Psoas muscle (tissue), 7 donors: ENCODE measurements at regions not wholly inside any gene's neighbourhood (a gene's known extent, or its start where the extent isn't known, plus 50 kb on each side); places are given as distances from the start of the nearest gene placed in this dataset.

Source experiments
- ATAC-seq, 4 donors: fragments of 200-7000 bp; cut with Tn5 transposase; one replicate each; pipeline ENCODE4 v1.9.1; 2020; ENCODE audit warnings: moderate library complexity in 3 of 4, mild to moderate bottlenecking in 2 of 4
- DNase-seq, 2 donors: peaks; one replicate each; pipeline ENCODE4 v3.0.0-alpha.2; 2020
- H3K27ac ChIP-seq: fragments of 200-600 bp; one replicate; pipeline ENCODE4 v1.8.0; 2022
- H3K27me3 ChIP-seq, 3 donors: fragments of 200-600 bp in 1 of 3; one replicate each; pipeline versions ENCODE4 v1.6.1 to v1.8.0; 2013 to 2022; ENCODE audit warnings: low read length in 2 of 3, mild to moderate bottlenecking in 2 of 3, moderate library complexity in 1 of 3; ENCODE audit not compliant: insufficient read depth in 3 of 3
- H3K36me3 ChIP-seq, 2 donors: fragments of 200-600 bp in 1 of 2; one replicate each; pipeline versions ENCODE4 v1.6.1 to v1.8.0; 2013 to 2022; ENCODE audit warnings: low read depth in 1 of 2, mild to moderate bottlenecking in 1 of 2, moderate library complexity in 1 of 2; ENCODE audit not compliant: insufficient read depth in 1 of 2
- H3K4me1 ChIP-seq: fragments of 200-600 bp; one replicate; pipeline ENCODE4 v1.8.0; 2022
- H3K4me3 ChIP-seq: fragments of 200-600 bp; one replicate; pipeline ENCODE4 v1.8.0; 2022; ENCODE audit warnings: mild to moderate bottlenecking
- H3K9me3 ChIP-seq: fragments of 200-600 bp; one replicate; pipeline ENCODE4 v1.8.0; 2022
- WGBS, 3 donors: extraction: QIAGEN DNeasy Blood & Tissue Kit; methylation state at CpG; one replicate each; pipeline versions ENCODE4 v1.1.6 to v1.1.7; 2013; 5-methylcytosine and 5-hydroxymethylcytosine counted together
- intact Hi-C, 2 donors: fragments of 100-400 bp; cut with DNase I; formaldehyde crosslinking; loops; one replicate each; pipeline versions ENCODE4 v1.11.0 to v1.14.2; 2022
- TF ChIP-seq, protein P1 (sequence below): fragments of 200-600 bp; IDR thresholded peaks from one replicate; pipeline ENCODE4 v1.8.0; 2022; ENCODE audit warnings: antibody characterized with exemption
- donor health status: healthy with polysubstance abuse.
- donor health status: DM: no; HTN: no; CAD: no; lungs with moderate emphysema.
- donor health status: Bipolar disorder and iron deficiency.
- donor health status: healthy.
- donor health status: DM: yes; HTN: yes; CAD: no.
- donor health status: DM: no; HTN: no; CAD: no.
- donor health status: DM: yes; HTN: yes; CAD: no.

DNA sequence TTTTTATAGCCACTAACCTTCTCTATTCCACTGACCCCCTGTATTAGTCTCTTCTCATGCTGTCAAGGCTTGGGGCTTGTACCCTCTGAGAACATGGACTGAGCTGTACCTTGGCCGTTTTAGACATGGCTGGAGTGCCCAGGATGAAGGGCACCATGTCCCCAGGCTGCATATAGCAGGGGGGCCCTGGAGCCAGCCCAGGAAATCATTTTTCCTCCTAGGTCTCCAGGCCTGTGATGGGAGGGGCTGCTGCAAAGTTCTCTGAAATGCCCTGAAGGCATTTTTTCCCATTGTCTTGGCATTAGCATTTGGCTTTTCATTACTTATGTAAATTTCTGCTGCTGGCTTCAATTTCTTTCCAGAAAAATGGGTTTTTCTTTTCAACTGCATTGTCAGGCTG, 119.5 kb downstream of the NTMT2 start:
- no peaks in the 10 kb centered on the region for H3K9me3 ChIP-seq
- intact Hi-C loops = no loop called here
- DNase-seq = no peak
- TF ChIP-seq, protein P1, sequence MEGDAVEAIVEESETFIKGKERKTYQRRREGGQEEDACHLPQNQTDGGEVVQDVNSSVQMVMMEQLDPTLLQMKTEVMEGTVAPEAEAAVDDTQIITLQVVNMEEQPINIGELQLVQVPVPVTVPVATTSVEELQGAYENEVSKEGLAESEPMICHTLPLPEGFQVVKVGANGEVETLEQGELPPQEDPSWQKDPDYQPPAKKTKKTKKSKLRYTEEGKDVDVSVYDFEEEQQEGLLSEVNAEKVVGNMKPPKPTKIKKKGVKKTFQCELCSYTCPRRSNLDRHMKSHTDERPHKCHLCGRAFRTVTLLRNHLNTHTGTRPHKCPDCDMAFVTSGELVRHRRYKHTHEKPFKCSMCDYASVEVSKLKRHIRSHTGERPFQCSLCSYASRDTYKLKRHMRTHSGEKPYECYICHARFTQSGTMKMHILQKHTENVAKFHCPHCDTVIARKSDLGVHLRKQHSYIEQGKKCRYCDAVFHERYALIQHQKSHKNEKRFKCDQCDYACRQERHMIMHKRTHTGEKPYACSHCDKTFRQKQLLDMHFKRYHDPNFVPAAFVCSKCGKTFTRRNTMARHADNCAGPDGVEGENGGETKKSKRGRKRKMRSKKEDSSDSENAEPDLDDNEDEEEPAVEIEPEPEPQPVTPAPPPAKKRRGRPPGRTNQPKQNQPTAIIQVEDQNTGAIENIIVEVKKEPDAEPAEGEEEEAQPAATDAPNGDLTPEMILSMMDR = no peak
- no peaks in the 10 kb centered on the region for H3K4me1 ChIP-seq
- no peaks in the 10 kb centered on the region for H3K36me3 ChIP-seq
- no peak overlapping the region for H3K27ac ChIP-seq
- no peaks in the 10 kb centered on the region for H3K27me3 ChIP-seq
- ATAC-seq = no peak
- H3K4me3 ChIP-seq = no peak overlapping the region
- WGBS, 3 donors = 58 to 64% (median 58%) methylated on average over 1 of the region's 1 CpG

DNA sequence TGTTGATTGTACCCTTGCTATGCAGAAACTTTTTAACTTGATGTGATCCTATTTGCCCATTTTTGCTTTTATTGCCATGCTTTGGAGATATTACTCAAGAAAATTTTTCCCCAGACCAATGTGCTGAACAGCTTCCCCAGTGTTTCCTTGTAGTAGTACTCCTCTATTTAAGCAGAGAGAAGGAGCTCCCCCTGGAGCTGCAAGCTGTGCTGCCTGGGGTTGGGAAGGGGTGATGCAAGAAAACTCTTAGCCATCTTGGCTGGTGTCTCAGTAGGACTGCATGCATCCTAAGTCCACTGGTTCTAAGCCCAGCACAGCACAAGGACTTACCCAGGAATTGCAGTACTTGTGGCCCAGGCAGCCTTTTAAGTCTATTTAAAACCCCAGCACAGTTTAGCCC, 121.6 kb downstream of the NTMT2 start:
- no peak for ATAC-seq
- no peaks in the 10 kb centered on the region for H3K27me3 ChIP-seq
- no peak overlapping the region for H3K4me3 ChIP-seq
- no peak overlapping the region for H3K27ac ChIP-seq
- no peaks in the 10 kb centered on the region for H3K36me3 ChIP-seq
- intact Hi-C loops = no loop called here
- DNase-seq = no peak
- H3K4me1 ChIP-seq = no peaks in the 10 kb centered on the region
- TF ChIP-seq, protein P1 = no peak
- no peaks in the 10 kb centered on the region for H3K9me3 ChIP-seq

DNA sequence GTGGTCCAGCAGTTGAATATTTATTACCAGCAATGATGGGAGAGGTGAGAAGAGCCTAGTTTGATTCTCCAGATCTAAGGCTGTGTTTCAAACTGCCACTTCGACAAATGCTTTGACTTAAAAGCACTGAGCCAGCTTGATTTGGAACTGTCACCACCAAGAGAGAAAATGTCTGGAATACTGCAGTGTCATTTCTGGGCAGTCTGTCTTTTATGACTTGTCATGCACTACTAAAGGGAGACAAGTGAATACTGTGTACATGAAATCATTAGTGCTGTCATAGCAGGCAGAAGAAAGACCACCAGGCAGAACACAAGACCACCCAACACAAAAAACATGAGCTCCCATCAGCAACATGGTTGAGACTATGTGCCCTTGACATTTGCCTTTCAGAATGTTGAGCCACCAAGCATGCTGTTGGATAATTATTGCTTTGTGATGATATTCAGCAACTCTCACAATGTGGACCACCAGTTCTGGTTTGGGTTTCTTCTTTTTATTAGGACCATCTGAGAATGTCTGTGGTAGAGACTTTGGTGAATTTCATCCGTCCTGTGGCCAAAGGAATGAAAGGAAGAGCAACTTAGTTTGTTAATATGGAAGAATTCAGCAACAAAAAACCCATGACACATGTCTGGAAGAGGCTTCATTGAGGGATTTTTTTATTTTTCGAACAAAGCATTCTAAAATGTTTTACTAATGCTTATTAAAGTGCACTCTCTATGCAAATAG, 125.8 kb downstream of the NTMT2 start:
- DNase-seq (no peak), ATAC-seq (no peak)
- Histone ChIP-seq H3K27me3 (no peaks in the 10 kb centered on the region), H3K9me3 (no peaks in the 10 kb centered on the region), H3K4me3 (no peak overlapping the region), H3K27ac (no peak overlapping the region), H3K36me3 (no peaks in the 10 kb centered on the region), H3K4me1 (no peaks in the 10 kb centered on the region)
- intact Hi-C loops = no loop called here
- 70 to 79% (median 75%) methylated on average over 3 of the region's 3 CpGs for WGBS, 3 donors
- TF ChIP-seq, protein P1 = no peak

DNA sequence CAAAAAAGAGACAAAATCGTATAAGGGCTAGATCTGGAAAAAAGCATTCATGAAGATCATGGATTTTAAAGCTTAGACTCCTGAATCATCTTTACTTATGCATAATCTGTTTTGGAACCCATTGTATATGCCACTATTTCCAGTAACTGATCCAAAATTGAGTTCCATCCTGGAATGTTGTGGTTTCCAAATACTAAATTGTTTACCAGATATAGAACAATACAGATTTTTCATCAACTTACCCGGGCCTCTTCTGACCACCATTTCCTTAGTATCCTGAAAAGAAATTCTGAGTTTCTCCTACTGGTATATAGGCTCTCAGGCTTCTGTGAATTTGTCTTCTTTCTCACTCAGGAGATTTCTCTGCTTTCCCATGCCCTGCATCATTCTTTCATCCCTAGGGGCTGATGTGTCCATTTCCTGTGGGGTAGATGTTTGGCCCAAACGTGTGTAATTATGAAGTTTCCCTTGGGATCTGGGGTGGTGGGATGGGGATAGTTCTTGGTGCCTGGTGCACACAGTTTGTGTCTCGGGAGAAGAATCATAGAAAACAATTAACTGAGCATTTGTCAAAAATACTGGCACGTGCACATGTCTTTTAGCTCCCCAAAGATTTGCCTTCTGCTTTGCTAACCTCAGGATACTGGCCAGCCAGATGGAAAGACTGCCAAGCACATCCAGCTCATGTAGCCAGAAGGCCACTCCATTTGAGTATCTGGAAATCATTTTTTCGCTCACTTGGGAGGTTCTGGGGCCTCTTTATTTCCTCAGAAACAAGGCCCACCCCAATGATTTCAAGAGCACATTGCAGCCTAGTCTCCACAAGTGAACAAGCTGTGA, 127.8 kb downstream of the NTMT2 start:
- no peaks in the 10 kb centered on the region for H3K36me3 ChIP-seq
- no peaks in the 10 kb centered on the region for H3K27me3 ChIP-seq
- no peaks in the 10 kb centered on the region for H3K4me1 ChIP-seq
- peak; percentile 62 to 81 for DNase-seq
- no peak overlapping the region for H3K4me3 ChIP-seq
- WGBS, 3 donors = 51 to 60% (median 54%) methylated on average over 6 of the region's 6 CpGs
- TF ChIP-seq, protein P1 = no peak
- peak in 3 of 4 donors; percentile 35 to 63 (median 39) for ATAC-seq
- no peaks in the 10 kb centered on the region for H3K9me3 ChIP-seq
- no peak overlapping the region for H3K27ac ChIP-seq
- intact Hi-C loops = no loop called here
